ENCODE measurements at regions not wholly inside any gene's neighbourhood (a gene's known extent, or its start where the extent isn't known, plus 50 kb on each side); places are given as distances from the start of the nearest gene placed in this dataset.

DNA sequence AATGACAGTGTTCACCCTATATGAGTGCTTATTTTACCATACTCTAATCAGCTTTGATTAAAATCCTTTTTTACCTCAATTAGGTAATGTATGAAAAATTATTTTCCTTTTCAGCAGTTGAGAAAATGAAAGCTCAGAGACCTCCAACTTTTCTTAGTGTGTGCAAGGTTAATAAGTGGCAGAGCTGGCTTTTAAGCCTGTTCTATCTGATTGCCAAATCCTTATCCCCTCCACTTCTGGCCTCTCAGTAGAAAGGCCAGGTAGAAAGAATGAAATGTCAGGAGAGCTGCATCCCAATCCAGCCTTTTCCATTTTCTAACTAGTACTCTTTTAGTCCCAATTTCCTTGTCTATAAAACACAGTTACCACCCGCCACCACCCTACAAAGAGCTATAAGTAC, 67.6 kb upstream of the LCLAT1 start:
- TF ChIP-seq FOXM1 (IDR thresholded peaks at IDR 0.05; ENCODE audit: borderline replicate concordance, low read depth) (no peak), EP300 (IDR thresholded peaks at IDR 0.05; ENCODE audit: borderline replicate concordance) (no peak), CEBPB (IDR thresholded peaks at IDR 0.05) (no peak), TAF1 (IDR thresholded peaks at IDR 0.05; ENCODE audit: low read depth) (no peak), RAD21 (IDR thresholded peaks at IDR 0.05; ENCODE audit: low read depth) (no peak), TCF12 (IDR thresholded peaks at IDR 0.05; ENCODE audit: low read depth) (no peak), TEAD4 (IDR thresholded peaks at IDR 0.05) (no peak), CREB1 (IDR thresholded peaks at IDR 0.05; ENCODE audit: low read depth) (no peak), YY1 (IDR thresholded peaks at IDR 0.05; ENCODE audit: low read depth) (no peak), NFIC (IDR thresholded peaks at IDR 0.05) (no peak)
- TF ChIP-seq, protein P1, sequence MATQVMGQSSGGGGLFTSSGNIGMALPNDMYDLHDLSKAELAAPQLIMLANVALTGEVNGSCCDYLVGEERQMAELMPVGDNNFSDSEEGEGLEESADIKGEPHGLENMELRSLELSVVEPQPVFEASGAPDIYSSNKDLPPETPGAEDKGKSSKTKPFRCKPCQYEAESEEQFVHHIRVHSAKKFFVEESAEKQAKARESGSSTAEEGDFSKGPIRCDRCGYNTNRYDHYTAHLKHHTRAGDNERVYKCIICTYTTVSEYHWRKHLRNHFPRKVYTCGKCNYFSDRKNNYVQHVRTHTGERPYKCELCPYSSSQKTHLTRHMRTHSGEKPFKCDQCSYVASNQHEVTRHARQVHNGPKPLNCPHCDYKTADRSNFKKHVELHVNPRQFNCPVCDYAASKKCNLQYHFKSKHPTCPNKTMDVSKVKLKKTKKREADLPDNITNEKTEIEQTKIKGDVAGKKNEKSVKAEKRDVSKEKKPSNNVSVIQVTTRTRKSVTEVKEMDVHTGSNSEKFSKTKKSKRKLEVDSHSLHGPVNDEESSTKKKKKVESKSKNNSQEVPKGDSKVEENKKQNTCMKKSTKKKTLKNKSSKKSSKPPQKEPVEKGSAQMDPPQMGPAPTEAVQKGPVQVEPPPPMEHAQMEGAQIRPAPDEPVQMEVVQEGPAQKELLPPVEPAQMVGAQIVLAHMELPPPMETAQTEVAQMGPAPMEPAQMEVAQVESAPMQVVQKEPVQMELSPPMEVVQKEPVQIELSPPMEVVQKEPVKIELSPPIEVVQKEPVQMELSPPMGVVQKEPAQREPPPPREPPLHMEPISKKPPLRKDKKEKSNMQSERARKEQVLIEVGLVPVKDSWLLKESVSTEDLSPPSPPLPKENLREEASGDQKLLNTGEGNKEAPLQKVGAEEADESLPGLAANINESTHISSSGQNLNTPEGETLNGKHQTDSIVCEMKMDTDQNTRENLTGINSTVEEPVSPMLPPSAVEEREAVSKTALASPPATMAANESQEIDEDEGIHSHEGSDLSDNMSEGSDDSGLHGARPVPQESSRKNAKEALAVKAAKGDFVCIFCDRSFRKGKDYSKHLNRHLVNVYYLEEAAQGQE (IDR thresholded peaks at IDR 0.05; ENCODE audit: low read depth): no peak
- TF ChIP-seq, protein P2, sequence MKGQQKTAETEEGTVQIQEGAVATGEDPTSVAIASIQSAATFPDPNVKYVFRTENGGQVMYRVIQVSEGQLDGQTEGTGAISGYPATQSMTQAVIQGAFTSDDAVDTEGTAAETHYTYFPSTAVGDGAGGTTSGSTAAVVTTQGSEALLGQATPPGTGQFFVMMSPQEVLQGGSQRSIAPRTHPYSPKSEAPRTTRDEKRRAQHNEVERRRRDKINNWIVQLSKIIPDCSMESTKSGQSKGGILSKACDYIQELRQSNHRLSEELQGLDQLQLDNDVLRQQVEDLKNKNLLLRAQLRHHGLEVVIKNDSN (IDR thresholded peaks at IDR 0.05): no peak
- TF ChIP-seq, protein P3, sequence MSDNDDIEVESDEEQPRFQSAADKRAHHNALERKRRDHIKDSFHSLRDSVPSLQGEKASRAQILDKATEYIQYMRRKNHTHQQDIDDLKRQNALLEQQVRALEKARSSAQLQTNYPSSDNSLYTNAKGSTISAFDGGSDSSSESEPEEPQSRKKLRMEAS (IDR thresholded peaks at IDR 0.05): no peak
